GM21515 (cell line): ENCODE measurements at regions not wholly inside any gene's neighbourhood (a gene's known extent, or its start where the extent isn't known, plus 50 kb on each side); places are given as distances from the start of the nearest gene placed in this dataset.

Source experiments
- ATAC-seq: cut with Tn5 transposase; IDR thresholded peaks from one replicate; pipeline ENCODE4 v1.9.1; 2021; ENCODE audit not compliant: unreplicated experiment

- no peak for ATAC-seq
Observed at GRCh38 chr3:59265566-59265965, 215.7 kb upstream of the CFAP20DC start.

DNA sequence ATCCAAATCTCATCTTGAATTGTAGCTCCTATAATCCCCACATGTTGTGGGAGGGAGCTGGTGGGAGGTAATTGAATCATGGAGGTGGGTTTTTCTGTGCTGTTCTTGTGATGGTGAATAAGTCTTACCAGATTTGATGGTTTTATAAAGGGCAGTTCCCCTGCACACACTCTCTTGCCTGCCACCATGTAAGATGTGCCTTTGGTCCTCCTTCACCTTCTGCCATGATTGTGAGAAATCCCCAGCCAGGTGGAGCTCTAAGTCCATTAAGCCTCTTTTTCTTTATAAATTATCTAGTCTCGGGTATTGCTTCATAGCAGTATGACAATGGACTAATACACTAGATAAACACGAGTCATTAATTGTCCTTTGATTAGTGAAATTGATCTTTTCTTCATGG, 214.5 kb upstream of the CFAP20DC start:
- no peak for ATAC-seq

- no peak for ATAC-seq
Observed at GRCh38 chr3:59263152-59263551, 213.3 kb upstream of the CFAP20DC start.

DNA sequence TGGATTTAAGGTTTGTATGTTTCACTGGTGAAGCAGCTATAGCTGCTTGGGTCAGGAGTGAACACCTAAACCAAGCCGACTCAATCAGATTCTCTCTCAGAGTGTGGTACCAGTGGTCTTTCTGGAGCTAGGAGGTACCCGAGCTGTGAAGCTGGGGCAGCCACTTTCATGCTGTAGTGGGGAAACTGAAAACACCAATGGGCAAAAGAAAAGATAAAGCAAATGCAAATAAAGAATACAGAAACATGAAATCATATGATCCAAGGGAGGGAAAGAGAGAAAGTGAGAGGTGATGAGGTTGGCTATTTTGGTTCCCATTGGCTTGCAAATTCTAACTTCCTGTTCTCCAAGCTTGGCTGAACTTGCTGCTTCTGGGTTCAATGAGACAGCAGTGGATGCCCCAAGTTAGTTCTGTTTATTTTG, 212.3 kb upstream of the CFAP20DC start:
- no peak for ATAC-seq

- ATAC-seq = no peak
Observed at GRCh38 chr3:59261009-59261408, 211.2 kb upstream of the CFAP20DC start.

DNA sequence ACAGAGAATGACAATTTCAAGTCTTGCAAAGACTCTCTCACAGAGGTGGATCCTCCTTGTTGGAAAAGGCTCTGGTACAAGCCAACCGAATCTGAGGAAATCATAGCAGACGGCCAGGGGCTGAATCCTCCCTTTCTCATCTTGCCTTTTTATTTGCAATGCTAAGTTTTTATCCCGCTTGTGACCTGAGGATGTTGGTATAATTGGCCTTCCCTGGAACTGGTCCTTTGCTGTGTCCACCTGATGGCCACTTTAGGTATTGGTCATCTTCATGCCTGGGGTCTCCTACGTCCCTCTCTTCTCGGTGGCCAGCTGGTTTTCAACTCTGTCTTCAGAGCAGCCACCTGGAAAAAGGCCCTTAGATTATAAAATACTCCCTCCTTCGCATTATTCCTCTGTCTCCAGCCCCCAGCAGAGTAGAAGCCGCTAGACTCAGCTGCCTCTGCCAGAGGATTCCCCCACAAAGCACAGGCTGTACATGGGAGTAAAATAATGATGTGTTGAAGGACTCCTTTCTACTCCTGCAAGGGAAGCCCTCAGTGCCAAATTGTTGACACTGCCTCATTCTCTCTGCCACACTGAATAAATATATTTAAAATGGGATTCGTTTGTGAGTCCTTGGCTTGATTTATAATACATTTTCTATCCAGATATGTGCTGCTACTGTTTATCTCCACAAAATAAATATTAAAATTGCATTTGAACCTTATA, 208.9 kb upstream of the CFAP20DC start:
- ATAC-seq = no peak

DNA sequence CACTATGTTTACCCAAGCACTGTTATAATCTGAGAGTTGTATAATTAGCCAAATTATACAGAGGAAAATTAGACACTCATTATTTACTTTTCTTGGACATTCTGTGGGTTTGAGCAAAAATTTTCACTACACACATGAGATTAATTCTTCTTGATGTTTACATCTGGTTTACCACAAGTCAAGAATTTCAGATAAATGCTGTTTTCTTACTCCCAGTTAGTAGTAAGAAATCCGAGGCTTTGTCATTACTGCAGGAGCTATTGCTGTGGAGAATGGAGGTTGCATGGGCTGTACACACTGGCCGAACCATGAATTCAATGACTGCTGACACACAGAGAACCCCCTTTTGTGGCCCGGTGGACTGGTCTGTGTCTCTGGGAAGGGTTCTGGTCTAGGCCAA, 207.7 kb upstream of the CFAP20DC start:
- no peak for ATAC-seq

- ATAC-seq = no peak
Observed at GRCh38 chr3:59256230-59256629, 206.4 kb upstream of the CFAP20DC start.

DNA sequence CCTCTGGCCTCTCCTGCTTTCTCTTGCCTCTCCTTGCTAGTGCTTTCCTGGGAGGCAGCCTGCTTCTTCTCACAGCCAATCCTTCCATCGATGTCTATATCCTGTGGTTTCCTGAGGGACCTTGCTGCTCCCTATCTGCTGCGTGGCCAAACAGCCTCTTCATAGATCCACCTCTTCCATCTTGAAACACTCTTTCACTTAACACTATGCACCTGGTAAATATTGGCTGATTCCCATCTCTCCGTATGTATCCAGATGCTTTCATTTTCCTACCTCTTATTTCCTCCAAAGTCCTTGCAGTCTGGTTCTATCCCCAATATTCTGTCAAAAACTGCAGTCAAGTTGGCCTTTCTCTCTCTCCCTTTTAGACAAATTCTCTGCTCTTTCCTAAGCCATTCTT, 205.2 kb upstream of the CFAP20DC start:
- ATAC-seq = no peak

DNA sequence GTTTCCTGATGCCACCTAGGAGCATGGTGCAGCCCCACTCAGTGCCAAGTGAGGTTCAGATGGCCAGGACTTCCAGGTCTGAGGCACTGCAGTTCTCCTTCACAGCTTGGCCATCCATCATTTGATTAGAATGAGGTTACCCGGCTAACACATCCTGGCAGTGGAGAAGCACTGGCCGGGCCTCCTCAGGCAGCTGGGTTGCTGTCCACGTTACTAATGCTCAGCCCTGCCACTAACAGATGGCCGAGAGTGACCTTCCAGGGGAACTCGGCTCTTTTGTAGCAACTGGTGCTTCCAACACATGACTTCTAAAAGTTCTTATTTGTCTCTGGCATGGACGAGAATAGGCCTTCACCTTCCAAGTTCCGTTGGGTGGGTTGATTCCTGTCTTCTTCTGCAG, 204.6 kb upstream of the CFAP20DC start:
- ATAC-seq = no peak

DNA sequence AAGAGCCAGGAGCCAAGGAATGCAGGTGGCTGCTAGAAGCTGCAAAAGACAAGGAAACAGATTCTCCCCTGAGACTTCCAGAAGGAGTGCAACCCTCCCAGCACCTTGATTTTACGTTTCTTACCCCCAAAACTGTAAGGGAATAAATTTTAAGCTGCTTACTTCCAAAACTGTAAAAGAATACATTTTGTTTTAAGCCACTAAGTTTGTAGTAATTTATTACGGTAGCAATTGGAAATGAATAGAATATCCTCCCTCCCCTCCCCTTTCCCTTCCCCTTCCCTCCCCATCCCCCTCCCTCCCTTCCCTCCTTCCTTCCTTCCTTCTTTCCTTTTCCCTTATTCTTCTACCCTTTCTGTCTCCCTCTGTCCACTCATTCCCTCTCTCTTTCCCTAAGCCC, 203.7 kb upstream of the CFAP20DC start:
- ATAC-seq = no peak

DNA sequence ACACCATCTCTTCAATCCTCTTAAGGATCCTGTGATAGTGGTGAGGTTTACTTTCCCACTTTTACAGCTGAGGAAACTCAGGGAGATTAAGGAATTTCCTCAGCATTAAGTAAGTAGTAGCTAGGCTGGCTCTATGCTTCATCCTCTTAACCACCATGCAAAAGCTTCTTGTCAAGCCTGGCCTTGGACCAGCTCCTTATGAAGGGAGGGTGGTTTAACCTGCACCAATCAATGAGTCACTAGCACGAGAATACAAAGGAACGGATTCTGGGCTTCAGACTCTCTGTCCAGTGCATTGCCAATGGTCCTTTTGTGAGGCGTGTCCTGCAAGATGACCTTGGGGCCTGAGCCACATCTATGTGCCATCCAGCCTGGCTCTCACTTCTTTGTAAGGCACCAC, 202.0 kb upstream of the CFAP20DC start:
- ATAC-seq = no peak

GRCh38 chr3:59250600-59250999, 200.8 kb upstream of the CFAP20DC start:
- ATAC-seq = no peak

GRCh38 chr3:59249698-59250361, 200.0 kb upstream of the CFAP20DC start:
- no peak for ATAC-seq

DNA sequence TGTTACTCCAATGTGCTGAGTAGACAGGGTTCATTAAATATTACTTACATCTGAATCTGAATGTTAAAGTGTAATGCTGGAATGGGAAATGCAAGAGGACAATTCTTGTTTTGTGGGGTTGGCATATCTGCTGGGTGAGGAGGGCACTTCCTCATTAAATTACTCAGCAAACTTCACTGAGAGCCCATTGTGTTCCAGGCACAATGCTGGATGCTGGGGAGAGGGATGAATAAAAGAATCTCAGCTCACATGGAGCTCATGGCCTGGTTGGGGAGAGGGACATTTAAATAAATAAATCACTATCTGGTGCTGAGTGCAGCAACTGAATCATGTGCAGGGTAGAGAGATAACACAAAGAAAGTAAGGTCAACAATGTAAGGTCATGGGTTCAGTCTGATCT, 199.2 kb upstream of the CFAP20DC start:
- no peak for ATAC-seq

DNA sequence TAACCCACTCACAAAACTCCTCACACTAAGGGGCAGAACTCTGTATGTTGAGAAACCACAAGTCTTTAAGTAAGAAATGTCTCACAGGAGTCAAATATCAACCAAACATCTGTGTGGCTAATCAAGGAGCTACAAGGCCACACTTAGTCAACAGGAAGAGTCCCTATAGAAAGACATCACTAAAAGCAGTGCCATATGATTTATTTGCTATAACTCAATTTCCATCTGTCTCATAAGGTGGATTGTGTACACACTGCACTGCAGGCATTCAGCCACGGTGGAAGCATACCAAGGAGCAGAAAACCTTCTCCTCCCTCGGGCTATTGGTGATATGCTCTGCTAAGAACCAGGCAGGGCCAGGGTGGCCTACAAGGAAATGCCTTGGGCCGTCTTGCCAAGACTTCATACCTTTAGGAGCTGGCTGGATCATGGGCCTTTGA, 197.6 kb upstream of the CFAP20DC start:
- ATAC-seq = no peak

GRCh38 chr3:59246719-59247401, 197.0 kb upstream of the CFAP20DC start:
- no peak for ATAC-seq

DNA sequence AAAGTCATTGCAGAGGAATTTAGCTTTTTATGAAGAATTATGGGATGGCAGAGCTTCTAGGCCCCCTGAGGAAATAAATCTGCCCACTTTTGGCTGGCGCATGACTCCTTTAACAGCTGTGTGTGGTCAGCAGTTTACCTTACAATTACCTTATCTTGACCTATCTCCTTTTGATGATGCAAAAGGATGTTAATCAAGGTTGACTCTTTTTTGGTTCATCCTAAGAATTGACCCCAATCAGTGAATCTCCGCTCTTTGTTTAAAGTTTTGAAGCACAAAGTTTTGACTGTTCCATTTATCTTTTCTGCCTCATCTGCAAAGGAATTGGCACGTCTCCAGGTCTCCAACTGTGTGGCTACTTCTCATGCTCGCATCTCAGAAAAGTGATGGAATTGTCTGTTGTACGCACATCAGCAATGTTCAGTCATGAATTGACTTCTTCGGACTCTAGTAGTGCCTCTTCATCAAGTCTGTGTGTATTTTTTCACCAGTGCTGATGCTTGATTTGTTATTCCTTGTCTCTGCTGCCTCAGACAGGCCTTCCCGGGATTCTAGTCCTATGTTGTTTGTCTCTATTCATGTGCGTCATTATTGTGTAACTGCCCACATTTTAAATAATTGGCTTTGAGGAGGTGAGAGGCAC, 196.2 kb upstream of the CFAP20DC start:
- ATAC-seq = no peak

GRCh38 chr3:59245300-59245858, 195.6 kb upstream of the CFAP20DC start:
- ATAC-seq = no peak

DNA sequence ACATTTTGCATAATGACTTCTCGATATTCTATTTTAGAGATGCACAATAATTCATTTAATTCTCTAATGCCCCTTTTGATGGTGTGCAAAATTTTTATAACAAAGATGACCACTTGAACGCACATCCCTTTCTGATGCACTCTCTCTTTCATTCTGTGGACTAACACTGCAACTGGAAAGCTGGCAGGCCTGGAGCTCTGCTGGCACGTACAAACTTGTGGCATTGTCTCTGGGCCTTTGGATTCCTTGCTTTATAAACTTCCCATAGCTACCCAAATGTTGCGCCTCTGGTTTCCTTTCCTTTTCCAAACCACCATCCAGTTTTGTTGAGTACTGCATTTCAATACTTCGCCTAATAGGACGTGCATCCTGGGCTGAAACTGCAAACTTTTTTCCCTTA, 194.5 kb upstream of the CFAP20DC start:
- no peak for ATAC-seq

GRCh38 chr3:59243476-59243875, 193.7 kb upstream of the CFAP20DC start:
- no peak for ATAC-seq
